ENCODE measurements at regions not wholly inside any gene's neighbourhood (a gene's known extent, or its start where the extent isn't known, plus 50 kb on each side); places are given as distances from the start of the nearest gene placed in this dataset.
A peak's percentile ranks its signal among the peaks of the same experiment; 100 is the strongest.

GRCh38 chr10:133015321-133015720 lies 72.4 kb upstream of the ADGRA1 start:
- no peak overlapping the region for H2AFZ ChIP-seq (ENCODE audit: insufficient read depth, low read depth, low read length, poor library complexity, severe bottlenecking)
- H3K27me3 Mint-ChIP-seq (ENCODE audit: low read depth in 3 of 3): peaks cover 0 to 5% (median 0%) of the 10 kb centered on the region in 3 donors
- 97% methylated on average over 18 of the region's 18 CpGs for WGBS (ENCODE audit: insufficient coverage)
- peaks cover 24% of the 10 kb centered on the region for H3K4me1 Mint-ChIP-seq
- peaks cover 36 to 44% of the 10 kb centered on the region in 2 donors for H3K4me1 ChIP-seq (ENCODE audit: control insufficient read depth in 1 of 2, insufficient read depth in 2 of 2, low read length in 2 of 2)
- H3K36me3 ChIP-seq (replicated peaks in 1 of 2; ENCODE audit: control insufficient read depth in 1 of 2, insufficient read depth in 2 of 2, low read length in 2 of 2): peaks cover 0 to 12% of the 10 kb centered on the region in 2 donors
- no peak overlapping the region for H3K9ac ChIP-seq (ENCODE audit: insufficient read depth, low read length, poor library complexity, severe bottlenecking)
- no peaks in the 10 kb centered on the region for H3K27me3 ChIP-seq (ENCODE audit: control insufficient read depth in 2 of 2, insufficient read depth in 2 of 2, low read length in 2 of 2)
- peaks cover 0 to 6% of the 10 kb centered on the region in 2 donors for H3K36me3 Mint-ChIP-seq
- peaks cover 1% of the 10 kb centered on the region for H3K79me2 ChIP-seq (ENCODE audit: insufficient read depth, low read length)
- no peak overlapping the region for H3K4me3 ChIP-seq (replicated peaks in 1 of 3; ENCODE audit: low read depth in 2 of 3, low read length in 3 of 3)
- H3K9me3 Mint-ChIP-seq: peaks cover 0 to 7% (median 3%) of the 10 kb centered on the region in 7 donors
- no peak for TF ChIP-seq CTCF (IDR thresholded peaks at IDR 0.05)
- H3K27ac ChIP-seq (ENCODE audit: low read depth in 1 of 2, low read length in 2 of 2): no peak overlapping the region
- H3K4me2 ChIP-seq (replicated peaks; ENCODE audit: extremely low read depth, low read length, poor library complexity, severe bottlenecking): no peak overlapping the region
- H3K4me3 Mint-ChIP-seq: no peak overlapping the region
- H3K27ac Mint-ChIP-seq: no peak overlapping the region
- H3K9me3 ChIP-seq (replicated peaks in 1 of 2; ENCODE audit: control insufficient read depth in 1 of 2, insufficient read depth in 1 of 2, low read length in 2 of 2): peaks cover 0 to 8% of the 10 kb centered on the region in 2 donors
- intact Hi-C loops (cut with micrococcal nuclease): loop anchor here in 1 of 2 donors (10.0 kb wide), 1 partner anchor 229 kb away; no protein-coding TSS in a partner anchor
- H4K20me1 ChIP-seq (ENCODE audit: insufficient read depth, low read length): peaks cover 5% of the 10 kb centered on the region
- DNase-seq: no peak

- no peaks in the 10 kb centered on the region for H3K27me3 ChIP-seq (ENCODE audit: control insufficient read depth in 2 of 2, insufficient read depth in 2 of 2, low read length in 2 of 2)
- H3K4me1 ChIP-seq (ENCODE audit: control insufficient read depth in 1 of 2, insufficient read depth in 2 of 2, low read length in 2 of 2): peaks cover 43 to 51% of the 10 kb centered on the region in 2 donors
- H2AFZ ChIP-seq (ENCODE audit: insufficient read depth, low read depth, low read length, poor library complexity, severe bottlenecking): no peak overlapping the region
- H3K4me3 ChIP-seq (replicated peaks in 1 of 3; ENCODE audit: low read depth in 2 of 3, low read length in 3 of 3): peak overlapping the region in 1 of 3 experiments; percentile 54
- H3K27me3 Mint-ChIP-seq (ENCODE audit: low read depth in 3 of 3): peaks cover 0 to 5% (median under 1%) of the 10 kb centered on the region in 3 donors
- intact Hi-C loops (cut with micrococcal nuclease): loop anchor here (5.0 to 10.0 kb wide), 2 partner anchors 230 to 243 kb away; no protein-coding TSS in a partner anchor
- H3K79me2 ChIP-seq (ENCODE audit: insufficient read depth, low read length): peaks cover 7% of the 10 kb centered on the region
- peaks cover 0 to 8% of the 10 kb centered on the region in 2 donors for H3K9me3 ChIP-seq (replicated peaks in 1 of 2; ENCODE audit: control insufficient read depth in 1 of 2, insufficient read depth in 1 of 2, low read length in 2 of 2)
- peak overlapping the region; percentile 9 for H3K9ac ChIP-seq (ENCODE audit: insufficient read depth, low read length, poor library complexity, severe bottlenecking)
- peaks cover 0 to 6% of the 10 kb centered on the region in 2 donors for H3K36me3 Mint-ChIP-seq
- no peak overlapping the region for H3K4me3 Mint-ChIP-seq
- H3K27ac Mint-ChIP-seq: peak overlapping the region in 1 of 7 donors; percentile 24
- no peak for DNase-seq
- TF ChIP-seq CTCF (IDR thresholded peaks at IDR 0.05): no peak
- H3K27ac ChIP-seq (ENCODE audit: low read depth in 1 of 2, low read length in 2 of 2): no peak overlapping the region
- H3K9me3 Mint-ChIP-seq: peaks cover 0 to 7% (median 3%) of the 10 kb centered on the region in 7 donors
- peaks cover 5% of the 10 kb centered on the region for H4K20me1 ChIP-seq (ENCODE audit: insufficient read depth, low read length)
- WGBS (ENCODE audit: insufficient coverage): 96% methylated on average over 35 of the region's 38 CpGs
- peaks cover 31% of the 10 kb centered on the region for H3K4me1 Mint-ChIP-seq
- no peak overlapping the region for H3K4me2 ChIP-seq (replicated peaks; ENCODE audit: extremely low read depth, low read length, poor library complexity, severe bottlenecking)
- peaks cover 0 to 12% of the 10 kb centered on the region in 2 donors for H3K36me3 ChIP-seq (replicated peaks in 1 of 2; ENCODE audit: control insufficient read depth in 1 of 2, insufficient read depth in 2 of 2, low read length in 2 of 2)
Measured at GRCh38 chr10:133014416-133015210, 72.2 kb upstream of the CFAP46 start.

Data from CD14-positive monocyte (primary cell).